ENCODE measurements at regions not wholly inside any gene's neighbourhood (a gene's known extent, or its start where the extent isn't known, plus 50 kb on each side); places are given as distances from the start of the nearest gene placed in this dataset.
"Not testable (repeated sequence)": the region's sequence is repeated elsewhere in the genome, so short reads cannot be mapped to it uniquely, and the experiment has no call there.

DNA sequence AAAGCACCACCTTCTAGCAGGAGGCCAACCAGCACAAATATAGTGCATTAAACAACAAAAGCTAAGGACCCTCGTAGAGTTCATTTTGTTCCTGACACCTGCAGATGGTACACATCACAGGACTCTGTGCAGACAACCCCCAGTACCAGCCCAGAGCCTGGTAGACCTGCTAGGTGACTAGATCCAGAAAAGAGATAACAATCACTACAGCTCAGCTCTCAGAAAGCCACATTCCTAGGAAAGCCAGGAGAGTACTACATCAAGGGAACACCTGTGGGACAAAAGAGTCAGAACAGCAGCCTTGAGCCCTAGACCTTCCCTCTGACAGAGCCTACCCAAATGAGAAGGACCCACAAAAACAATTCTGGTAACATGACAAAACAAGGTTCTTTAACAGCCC, 344.7 kb upstream of the PTBP2 start:
- no peak for DNase-seq

DNA sequence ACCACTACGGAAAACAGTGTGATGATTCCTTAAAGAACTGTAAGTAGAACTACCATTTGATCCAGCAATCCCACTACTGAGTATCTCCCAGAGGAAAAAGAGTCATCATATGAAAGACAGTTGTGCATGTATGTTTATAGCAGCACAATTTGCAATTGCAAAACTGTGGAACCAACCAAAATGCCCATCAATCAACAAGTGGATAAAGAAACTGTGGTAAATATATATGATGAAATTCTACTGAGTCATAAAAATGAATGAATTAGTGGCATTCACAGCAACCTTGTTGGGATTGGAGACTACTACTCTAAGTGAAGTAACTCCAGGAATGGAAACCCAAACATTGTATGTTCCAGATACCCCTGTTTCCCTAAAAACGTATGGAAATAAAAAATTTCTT, 337.0 kb upstream of the PTBP2 start:
- DNase-seq, result no peak

DNA sequence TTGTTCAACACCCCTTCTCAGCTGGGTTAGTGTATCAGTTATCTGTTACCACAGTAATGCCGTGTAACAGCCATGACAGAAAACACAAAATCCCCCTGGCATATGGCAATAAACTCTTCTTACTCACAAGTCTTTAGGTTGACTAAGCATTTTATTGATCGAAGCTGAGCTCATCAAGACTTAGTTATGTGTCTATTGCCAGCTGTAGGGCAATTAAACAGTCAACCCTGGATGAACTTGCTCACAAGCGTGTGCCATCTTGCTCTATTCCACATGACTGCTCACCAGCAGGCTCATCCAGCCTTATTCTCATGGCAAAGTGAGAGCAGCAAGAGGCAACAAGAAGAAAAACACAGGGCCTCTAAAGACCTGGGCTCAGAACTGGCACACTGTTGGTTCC, 333.8 kb upstream of the PTBP2 start:
- DNase-seq, result no peak

DNA sequence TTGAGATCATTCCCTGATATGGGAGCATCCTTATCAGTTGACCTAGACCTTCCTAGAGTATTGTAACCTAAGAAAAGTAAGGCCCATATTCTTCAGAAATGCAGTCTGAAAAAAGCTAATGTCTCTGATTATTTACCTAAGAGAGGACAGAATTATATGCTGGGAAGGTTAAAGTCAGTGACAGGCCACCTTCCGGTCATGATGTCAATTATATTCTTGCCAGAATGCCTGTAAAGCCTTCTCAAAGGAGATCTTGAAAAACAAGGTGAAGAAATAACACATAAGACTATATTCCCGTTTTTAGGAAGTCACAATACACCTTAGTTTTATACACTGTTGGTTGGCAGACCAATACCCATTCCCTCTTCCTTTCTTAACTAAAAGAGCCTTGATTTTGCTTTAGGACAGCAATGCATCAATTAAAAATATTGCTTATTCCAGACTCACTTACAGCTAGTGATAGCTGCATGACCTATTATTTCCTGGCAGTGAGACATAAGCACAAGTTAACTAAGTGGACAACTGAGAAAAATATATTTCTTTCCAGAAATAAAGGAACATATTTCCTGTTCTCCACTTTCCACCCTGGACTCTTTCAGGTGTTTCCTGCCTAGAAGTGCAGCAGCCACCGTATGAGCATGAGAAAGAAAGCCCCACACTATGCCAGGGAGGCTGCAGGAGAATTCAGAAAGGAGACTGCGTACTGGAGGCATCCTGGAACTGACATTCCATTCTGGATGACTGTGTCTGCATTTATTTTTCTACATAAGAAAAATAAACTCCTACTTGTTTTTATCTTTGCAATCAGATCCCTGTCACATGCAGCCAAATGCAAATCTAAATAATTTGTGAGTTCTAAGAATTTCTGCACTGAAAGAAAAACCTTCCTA, 332.9 kb upstream of the PTBP2 start:
- no peak for DNase-seq

DNA sequence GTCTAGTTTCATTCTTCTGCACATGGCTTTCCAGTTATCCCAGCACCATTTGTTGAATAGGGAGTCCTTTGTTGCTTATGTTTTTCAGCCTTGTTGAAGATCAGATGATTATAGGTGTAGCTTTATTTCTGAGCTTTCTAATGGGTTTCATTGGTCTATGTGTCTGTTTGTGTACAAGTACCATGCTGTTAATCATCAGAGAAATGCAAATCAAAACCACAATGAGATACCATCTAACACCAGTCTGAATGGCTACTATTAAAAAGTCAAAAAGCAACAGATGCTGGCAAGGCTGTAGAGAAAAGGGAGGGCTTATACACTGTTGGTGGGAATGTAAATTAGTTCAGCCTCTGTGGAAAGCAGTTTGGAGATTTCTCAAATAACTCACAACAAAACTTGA, 321.5 kb upstream of the PTBP2 start:
- no peak for DNase-seq

DNA sequence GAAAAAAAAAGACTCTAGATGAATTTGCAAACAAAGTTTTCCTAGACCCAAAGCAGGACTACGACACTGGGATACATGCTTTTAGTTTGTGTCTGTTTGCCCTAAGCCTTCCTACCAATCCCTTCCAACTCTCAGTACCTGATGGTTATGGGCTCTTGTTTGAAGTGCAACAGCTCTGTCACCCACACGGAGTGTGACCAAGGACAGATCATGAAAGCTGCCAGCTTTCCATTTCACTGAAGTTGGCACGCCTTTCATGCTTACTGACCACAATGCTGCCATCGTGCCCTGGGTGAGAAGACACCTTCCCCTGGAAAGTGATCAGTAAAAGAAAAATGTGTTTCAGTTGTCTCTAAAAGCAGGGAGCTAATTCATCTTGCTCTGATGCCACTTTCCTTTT, 312.5 kb upstream of the PTBP2 start:
- DNase-seq, result no peak

DNA sequence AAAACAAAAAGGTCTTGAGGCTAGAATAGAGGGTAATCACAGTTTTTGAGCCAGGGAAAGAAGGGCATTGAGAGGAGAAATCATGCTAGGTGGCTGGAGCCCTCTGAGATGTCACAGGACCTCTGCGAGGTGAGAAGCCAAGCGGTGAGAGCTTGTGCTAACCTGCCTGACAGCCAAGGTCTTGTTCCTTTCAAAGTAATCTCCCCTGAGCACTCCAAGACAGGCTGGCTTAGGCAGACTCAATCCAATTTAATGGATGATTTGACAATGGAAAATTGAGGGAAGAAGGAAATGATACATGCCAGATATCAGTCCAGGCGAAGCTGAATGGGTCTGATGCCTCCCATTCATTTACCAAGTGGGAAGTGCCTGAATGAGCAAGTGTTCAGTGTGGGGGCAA, 311.9 kb upstream of the PTBP2 start:
- no peak for DNase-seq

DNA sequence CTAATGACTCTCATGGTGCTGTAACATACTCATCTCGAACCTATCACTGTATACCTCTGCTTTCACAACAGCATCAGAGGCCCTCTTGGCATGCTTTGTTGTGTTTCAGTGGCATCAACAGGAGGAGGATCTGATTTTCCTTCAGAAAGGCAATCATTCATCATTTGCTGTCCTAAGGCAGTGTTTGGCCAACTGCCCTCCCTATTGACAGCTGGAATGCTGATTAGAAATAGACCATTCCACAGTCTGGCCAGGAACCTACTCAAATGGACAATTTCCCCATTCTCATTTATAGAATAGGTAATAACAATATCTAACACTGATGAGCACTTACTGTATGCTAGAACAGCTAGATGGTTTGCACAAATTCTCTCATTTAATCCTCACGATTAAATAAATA, 310.6 kb upstream of the PTBP2 start:
- DNase-seq, result no peak

DNA sequence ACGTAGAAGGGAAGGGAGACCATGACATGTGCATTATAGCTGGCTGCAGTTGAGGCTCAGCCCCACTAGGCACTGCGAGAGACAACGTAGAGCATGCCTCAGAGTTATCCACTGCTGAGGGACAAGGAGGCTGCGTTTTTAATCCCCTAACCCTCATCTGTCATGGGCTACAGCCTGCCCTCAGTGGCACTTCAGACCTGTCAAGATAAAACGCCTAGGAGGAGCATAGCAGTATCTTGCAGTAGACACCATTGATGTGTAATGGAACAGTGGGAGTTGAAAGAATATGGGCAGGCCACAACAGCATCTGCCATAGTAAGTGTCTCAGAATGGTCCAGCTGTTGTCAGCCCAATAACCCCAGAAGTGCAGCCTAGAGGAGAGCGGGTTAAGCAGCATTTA, 307.0 kb upstream of the PTBP2 start:
- no peak for DNase-seq

DNA sequence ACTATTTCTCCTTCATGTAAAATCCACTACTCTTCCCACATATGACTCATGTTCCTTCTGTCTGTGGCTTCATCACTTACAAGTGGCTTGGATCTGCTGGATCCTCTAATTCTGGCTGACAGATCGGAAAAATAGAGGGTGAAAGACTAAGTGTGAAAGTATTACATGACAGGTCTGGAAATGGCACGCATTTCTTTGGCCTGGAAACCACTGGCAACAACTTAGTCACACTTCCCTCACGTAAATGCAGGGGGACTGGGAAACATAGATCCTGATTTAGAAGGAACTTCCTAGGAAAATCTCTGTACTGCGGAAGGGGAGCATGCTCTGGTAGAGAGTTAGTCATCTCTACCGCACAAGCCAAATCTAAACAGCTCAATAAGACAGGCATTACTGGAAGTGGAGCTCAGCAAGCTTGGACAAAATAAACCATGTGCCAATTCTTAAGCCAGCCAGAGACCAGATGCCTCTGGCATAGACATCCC, 305.4 kb upstream of the PTBP2 start:
- DNase-seq, result no peak

DNA sequence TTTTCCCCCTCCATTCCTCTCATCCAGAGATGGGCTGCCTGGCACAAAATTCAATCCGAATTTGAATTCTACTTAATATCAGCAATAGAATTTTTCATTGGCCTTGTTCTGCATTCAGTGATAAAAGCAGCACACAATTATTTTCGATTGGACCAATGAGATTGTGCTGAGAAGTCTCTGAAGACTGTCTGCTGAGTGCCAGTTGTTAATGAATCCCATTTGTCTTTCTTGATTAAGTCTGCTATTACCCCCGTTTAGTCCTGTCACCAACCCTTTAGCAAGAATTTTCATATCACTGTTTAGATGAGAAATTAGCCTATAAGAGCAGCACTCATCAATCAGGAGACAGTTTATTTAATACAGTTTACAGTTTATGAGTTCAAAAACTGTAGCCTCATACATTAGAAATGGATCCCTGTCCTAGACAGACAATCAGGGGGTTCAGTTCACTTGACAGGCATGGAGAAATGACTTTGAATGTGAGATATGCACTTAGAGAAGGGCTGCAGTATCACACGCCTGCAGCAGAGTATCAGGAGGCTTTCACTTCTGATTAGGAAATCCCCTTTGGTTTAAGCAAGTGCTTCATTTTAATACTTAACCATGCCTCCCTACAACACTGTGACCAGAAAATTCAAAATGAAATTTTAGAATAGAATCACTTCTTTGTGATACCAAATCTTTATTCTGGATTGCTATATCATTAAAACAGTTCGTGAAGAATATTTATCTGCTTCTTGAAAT, 304.7 kb upstream of the PTBP2 start:
- no peak for DNase-seq

DNA sequence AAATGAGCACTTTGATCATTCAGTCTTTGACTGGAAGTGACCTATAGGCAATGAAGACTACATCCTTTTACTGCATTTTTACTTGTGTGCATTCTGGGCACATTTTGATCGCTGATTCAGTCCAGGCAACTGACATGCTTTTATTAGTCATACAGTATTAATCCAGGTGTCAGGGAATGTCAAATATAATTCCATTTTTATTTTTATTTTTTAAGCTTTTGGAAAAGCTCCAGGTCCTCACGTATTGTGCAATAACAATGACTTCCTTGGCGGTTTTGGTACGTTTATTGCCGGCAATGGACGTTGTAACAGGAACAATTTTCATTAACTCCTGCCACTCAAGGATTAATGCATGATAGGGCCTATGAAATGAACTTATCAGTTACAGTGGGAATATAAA, 302.6 kb upstream of the PTBP2 start:
- no peak for DNase-seq

DNA sequence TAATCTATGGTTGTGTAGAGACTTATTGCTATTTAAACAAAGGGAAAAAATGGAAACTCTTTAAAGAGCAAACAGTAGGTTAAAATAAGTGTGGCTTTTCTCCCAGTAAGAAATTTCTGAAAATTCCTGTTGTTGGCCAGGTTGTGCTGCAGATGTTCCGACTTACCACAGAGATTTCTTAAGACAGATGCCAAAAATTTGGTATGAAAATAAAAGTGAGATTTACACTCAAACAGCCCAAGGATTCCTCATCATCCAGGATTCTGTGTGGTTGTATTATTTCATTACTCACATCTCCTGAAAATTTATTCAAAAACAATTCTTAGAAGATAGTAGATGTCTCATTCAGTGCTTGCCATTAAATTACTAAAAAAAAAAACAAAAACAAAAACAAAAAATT, 296.7 kb upstream of the PTBP2 start:
- no peak for DNase-seq

DNA sequence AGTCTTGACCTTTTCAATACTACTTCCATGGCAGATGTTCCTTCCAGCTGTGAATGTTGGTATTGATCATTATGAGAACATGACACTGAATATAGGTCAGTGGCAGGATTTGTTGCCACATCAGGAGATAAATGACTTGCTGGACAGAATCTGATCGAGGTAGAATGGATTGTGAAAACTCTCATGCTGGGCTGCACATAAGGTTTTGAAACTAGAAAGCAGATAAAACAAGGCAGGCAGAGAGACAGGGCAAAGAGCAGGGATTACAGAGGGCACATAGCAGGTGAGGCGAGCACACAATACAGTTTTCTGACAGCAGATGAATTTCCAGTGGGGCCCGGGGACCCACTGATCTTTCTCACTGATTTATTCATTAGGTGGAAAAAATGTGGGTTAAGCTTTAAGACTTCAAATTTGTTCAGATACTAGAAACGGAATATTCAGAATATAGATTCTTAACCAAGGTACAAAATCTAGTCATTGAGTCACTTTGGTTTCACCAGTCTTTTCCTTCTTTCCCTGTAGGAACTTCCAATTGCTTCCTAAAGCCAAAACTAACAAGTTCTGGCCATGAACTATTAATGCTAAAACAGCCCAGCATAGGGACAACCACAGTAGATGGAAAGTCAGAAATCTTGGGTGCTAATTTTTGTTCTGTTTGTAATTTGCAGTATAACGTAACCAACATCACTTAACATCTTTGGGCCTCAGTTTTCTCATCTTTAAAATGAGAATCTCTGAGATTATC, 296.0 kb upstream of the PTBP2 start:
- DNase-seq, result no peak

DNA sequence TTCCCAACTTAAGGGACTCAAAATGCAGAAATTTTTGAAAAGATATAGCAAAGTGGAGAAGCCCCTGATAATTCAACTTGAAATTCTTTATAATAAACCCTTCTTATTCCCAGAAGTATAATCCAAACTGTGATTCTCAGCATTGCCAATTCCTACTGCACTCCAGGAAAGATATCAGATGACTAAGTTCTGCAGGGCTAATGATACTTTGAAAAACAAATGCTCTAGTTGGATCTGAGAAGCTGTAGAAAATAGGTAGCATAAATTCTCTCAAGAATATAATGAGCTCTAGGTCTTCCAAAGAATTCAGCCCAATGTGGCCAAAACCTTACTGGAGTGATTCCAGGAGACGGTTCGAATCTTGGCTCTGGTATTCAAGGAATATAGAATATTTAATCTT, 294.0 kb upstream of the PTBP2 start:
- no peak for DNase-seq

DNA sequence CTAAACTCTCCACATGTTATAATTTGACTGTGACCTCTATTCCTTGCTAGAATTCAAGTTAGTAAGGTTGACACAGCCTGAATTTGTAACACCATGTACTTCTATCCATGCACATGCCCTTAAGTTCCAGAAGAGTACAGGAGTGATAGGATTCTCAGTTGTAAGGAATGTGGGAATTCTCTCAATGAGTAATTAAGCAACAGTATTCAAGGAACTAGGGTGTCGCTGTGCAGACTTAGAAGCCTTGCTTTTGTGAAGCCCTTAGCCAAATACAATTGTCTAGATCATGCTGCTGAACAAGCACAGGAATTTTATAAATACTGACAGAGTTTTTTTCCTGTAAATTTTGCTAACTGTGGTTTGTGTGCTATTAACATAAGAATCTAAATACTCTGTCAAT, 276.3 kb upstream of the PTBP2 start:
- DNase-seq, result no peak

DNA sequence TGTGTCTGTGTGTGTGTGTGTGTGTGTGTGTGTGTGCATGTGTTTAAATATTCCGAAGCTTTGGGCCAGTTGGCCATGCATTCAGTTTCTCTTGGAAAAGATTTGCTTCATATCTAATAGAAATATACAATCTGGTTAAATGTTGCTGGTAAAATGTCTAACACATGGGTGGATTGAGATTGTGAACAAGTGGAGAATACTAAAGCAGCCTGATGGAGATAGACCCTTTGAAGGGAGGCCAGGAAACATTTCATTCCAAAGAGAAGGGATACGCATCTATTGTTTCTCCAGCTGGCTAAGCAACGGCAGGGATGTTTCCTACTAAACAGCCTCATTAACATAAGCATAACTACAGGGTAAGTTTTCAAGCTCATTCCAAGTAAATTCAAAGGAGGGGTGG, 257.5 kb upstream of the PTBP2 start:
- DNase-seq, result no peak

DNA sequence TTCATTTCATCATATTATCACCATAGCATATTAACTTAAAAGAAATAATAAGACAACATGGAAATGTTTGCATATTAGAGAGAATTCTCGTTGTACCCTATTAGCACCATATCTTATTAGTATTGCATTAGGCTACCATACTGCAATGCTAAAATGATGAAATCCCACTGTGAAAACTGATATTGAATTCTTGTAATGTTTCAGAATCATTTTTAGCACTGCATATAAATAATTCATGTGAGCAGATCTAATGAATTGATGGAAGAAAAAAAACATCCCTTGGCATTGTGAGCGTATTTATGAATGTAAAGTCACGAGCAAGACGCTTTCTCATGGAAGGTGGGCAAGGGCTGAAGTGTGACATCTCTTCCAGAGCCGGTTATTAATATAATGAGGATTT, 257.1 kb upstream of the PTBP2 start:
- no peak for DNase-seq

DNA sequence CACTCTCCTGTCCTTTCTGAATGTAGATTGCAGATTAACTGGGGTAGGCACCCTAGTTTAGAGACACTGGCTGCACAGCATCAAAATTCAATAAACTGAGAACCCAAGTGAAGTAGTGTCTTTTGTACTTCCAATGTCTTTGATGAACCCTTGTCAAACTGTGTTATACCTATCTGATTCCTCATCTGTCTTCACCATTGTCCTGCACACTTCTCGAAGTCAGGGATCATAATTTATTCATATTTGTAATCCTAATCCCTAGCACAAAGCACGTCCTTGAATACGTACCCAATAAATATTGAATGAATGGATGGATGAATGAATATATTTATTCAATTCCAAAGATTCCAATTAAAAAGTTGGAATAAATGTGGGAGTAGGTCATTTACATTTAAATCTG, 256.6 kb upstream of the PTBP2 start:
- no peak for DNase-seq

DNA sequence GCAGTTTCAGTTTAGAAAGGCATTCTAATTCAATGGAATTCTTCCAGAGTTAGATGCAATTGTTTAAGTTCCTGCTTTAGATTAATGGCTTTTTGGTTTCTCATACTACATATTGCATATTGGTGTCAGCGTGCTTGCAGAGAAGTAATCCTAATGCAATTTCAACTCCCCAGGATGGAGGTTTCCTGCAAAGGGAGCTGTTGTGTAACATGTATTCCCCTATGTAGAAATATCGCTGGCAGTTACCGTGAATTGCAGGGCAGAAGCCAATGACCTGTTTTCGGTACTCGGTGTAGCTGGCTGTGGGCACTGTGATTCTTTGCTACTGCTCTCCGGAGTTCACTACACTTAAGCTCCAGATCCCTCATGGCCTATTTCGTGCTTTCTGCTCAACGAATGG, 256.1 kb upstream of the PTBP2 start:
- no peak for DNase-seq

DNA sequence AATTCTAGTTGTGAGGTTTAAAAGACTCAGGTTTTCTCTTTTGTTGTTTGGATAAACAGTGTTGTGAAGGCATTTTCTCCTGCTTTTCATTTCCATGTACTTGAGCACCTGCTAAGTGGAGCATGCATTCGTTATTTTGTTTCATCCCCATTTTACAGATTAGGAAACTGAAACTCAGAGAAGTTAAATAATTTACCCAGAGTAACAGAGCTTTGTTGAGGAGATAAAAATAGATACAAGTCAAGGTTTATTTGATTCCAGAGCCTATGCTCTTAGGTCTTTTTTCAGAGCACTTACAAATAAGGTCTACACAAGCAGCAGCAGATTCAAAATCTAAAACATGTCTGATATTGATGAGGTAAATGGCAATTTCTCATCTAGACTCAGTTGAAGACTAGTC, 254.7 kb upstream of the PTBP2 start:
- DNase-seq, result no peak

DNA sequence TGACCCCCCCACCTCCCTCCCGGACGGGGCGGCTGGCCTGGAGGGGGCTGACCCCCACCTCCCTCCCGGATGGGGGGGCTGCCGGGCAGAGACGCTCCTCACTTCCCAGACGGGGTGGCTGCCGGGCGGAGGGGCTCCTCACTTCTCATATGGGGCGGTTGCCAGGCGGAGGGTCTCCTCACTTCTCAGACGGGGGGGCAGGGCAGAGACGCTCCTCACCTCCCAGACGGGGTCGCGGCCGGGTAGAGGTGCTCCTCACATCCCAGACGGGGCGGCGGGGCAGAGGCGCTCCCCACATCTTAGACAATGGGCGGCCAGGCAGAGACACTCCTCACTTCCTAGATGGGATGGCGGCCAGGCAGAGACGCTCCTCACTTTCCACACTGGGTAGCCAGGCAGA, 251.9 kb upstream of the PTBP2 start:
- DNase-seq, result not testable (repeated sequence)

DNA sequence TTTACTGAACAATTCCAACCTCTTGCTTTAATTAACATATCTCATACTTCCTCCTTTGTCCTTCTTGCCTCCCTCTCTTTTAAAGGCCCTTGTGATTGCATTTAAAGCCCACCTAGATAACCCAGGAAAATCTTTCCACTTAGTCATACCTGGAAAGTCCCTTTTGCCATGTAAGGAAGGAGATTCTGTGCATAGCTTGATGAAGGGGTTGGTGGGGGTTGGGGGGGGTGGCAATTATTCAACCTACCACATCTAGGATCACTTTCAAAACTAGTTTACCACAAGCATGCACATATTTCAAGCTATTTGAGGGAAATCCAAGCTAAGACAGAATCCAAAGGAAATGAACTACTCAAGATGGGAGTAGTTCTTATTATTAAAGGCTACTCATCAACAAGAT, 249.1 kb upstream of the PTBP2 start:
- DNase-seq, result no peak

All from CD4-positive, alpha-beta T cell treated with Interleukin-6 for 4 hours (primary cell).